ENCODE measurements at regions not wholly inside any gene's neighbourhood (a gene's known extent, or its start where the extent isn't known, plus 50 kb on each side); places are given as distances from the start of the nearest gene placed in this dataset.

- TF ChIP-seq CTCF (IDR thresholded peaks at IDR 0.05; ENCODE audit: poor library complexity) (no peak), EZH2 (IDR thresholded peaks at IDR 0.05; ENCODE audit: borderline replicate concordance) (no peak), EZH2phosphoT487 (IDR thresholded peaks at IDR 0.05; ENCODE audit: low read depth, severe bottlenecking, unreplicated experiment) (no peak)
These were observed 130.0 kb downstream of the DLL1 start for GRCh38 chr6:170160628-170161611.
